SU-DHL-6 (cell line): ENCODE measurements at regions not wholly inside any gene's neighbourhood (a gene's known extent, or its start where the extent isn't known, plus 50 kb on each side); places are given as distances from the start of the nearest gene placed in this dataset.

ENCODE experiments used
- CTCF ChIP-seq: fragments of 200-600 bp; sonication (generic); IDR thresholded peaks from one replicate; pipeline ENCODE4 v1.5.1; 2017; ENCODE audit warnings: antibody characterized with exemption, mild to moderate bottlenecking, low read length, moderate library complexity; ENCODE audit not compliant: insufficient read depth, poor library complexity, severe bottlenecking
- EZH2phosphoT487 ChIP-seq: fragments of 200-600 bp; sonication (generic), shearing (Covaris generic); conservative IDR thresholded peaks from 2 replicates; pipeline ENCODE4 v1.6.1; 2018; ENCODE audit warnings: mild to moderate bottlenecking, antibody characterized with exemption, low read length, moderate library complexity, mixed read lengths

GRCh38 chr3:16695710-16696109, 90.5 kb upstream of the DAZL start:
- TF ChIP-seq CTCF (no peak), EZH2phosphoT487 (no peak)
